Prostate gland (tissue), 2 donors: ENCODE measurements at regions not wholly inside any gene's neighbourhood (a gene's known extent, or its start where the extent isn't known, plus 50 kb on each side); places are given as distances from the start of the nearest gene placed in this dataset.

Source experiments
- POLR2A ChIP-seq: fragments of 450-650 bp; IDR thresholded peaks from one replicate; pipeline ENCODE4 v1.6.1; 2016; ENCODE audit warnings: antibody characterized with exemption, mild to moderate bottlenecking
- TF ChIP-seq, protein P1 (sequence below), 4 experiments: fragments of 200-600 bp in 2 of 4; fragments of 450-650 bp in 2 of 4; sonication (generic) in 2 of 4; IDR thresholded peaks; 1 replicate in 3 of 4; 2 replicates in 1 of 4; pipeline ENCODE4 v1.5.1; 2016 to 2019; ENCODE audit warnings: antibody characterized with exemption in 4 of 4, mild to moderate bottlenecking in 2 of 4, moderate library complexity in 2 of 4

DNA sequence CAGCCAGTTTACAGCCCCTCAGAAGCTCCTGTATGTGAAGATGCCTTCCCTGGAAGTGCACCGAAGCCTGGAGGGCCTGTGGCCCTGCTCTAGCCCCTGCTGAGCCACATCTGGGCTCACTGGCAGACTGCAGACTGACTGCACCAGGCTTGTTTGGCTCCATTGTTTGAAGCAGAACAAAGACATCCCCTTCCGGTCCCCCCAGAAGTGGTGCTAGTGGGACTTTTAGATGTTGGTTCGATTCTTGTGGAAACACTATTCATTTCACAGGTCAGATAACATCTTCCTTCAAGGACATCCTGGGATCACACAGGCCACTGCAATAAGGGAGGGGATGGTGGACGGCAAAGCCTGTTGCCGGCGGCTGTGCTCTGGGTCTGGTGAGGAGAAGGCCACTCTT, 57.8 kb upstream of the CBLN2 start:
- TF ChIP-seq, protein P1, sequence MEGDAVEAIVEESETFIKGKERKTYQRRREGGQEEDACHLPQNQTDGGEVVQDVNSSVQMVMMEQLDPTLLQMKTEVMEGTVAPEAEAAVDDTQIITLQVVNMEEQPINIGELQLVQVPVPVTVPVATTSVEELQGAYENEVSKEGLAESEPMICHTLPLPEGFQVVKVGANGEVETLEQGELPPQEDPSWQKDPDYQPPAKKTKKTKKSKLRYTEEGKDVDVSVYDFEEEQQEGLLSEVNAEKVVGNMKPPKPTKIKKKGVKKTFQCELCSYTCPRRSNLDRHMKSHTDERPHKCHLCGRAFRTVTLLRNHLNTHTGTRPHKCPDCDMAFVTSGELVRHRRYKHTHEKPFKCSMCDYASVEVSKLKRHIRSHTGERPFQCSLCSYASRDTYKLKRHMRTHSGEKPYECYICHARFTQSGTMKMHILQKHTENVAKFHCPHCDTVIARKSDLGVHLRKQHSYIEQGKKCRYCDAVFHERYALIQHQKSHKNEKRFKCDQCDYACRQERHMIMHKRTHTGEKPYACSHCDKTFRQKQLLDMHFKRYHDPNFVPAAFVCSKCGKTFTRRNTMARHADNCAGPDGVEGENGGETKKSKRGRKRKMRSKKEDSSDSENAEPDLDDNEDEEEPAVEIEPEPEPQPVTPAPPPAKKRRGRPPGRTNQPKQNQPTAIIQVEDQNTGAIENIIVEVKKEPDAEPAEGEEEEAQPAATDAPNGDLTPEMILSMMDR (IDR thresholded peaks at IDR 0.05), result no peak
- no peak for TF ChIP-seq POLR2A
